GM18498 (cell line): ENCODE measurements at regions not wholly inside any gene's neighbourhood (a gene's known extent, or its start where the extent isn't known, plus 50 kb on each side); places are given as distances from the start of the nearest gene placed in this dataset.
"Not testable (repeated sequence)": the region's sequence is repeated elsewhere in the genome, so short reads cannot be mapped to it uniquely, and the experiment has no call there.

Experiments
- ATAC-seq: cut with Tn5 transposase; IDR thresholded peaks from one replicate; pipeline ENCODE4 v1.9.1; 2021; ENCODE audit warnings: mild to moderate bottlenecking, moderate library complexity; ENCODE audit not compliant: unreplicated experiment

GRCh38 chr3:177449360-177450006 lies 252.2 kb upstream of the TBL1XR1 start:
- ATAC-seq, result peak; percentile 93

GRCh38 chr3:177451301-177451750 lies 254.0 kb upstream of the TBL1XR1 start:
- ATAC-seq, result no peak

GRCh38 chr3:177451864-177452830 lies 254.9 kb upstream of the TBL1XR1 start:
- no peak for ATAC-seq

- no peak for ATAC-seq
Measured at GRCh38 chr3:177452831-177453450, 255.7 kb upstream of the TBL1XR1 start.

GRCh38 chr3:177453451-177453844 lies 256.2 kb upstream of the TBL1XR1 start:
- ATAC-seq, result no peak

- not testable (repeated sequence) for ATAC-seq
Measured at GRCh38 chr3:177457204-177457603, 259.9 kb upstream of the TBL1XR1 start.

- no peak for ATAC-seq
Measured at GRCh38 chr3:177459401-177459800, 262.1 kb upstream of the TBL1XR1 start.

- no peak for ATAC-seq
Measured at GRCh38 chr3:177460047-177460446, 262.8 kb upstream of the TBL1XR1 start.

- no peak for ATAC-seq
Measured at GRCh38 chr3:177461765-177462164, 264.5 kb upstream of the TBL1XR1 start.

GRCh38 chr3:177463341-177463740 lies 266.1 kb upstream of the TBL1XR1 start:
- ATAC-seq, result not testable (repeated sequence)

GRCh38 chr3:177463863-177464262 lies 266.6 kb upstream of the TBL1XR1 start:
- ATAC-seq, result no peak

- no peak for ATAC-seq
Measured at GRCh38 chr3:177464392-177465256, 267.3 kb upstream of the TBL1XR1 start.

- ATAC-seq, result no peak
Measured at GRCh38 chr3:177465257-177465642, 268.0 kb upstream of the TBL1XR1 start.

- ATAC-seq, result no peak
Measured at GRCh38 chr3:177466074-177466473, 268.8 kb upstream of the TBL1XR1 start.

GRCh38 chr3:177466622-177467021 lies 269.3 kb upstream of the TBL1XR1 start:
- not testable (repeated sequence) for ATAC-seq

GRCh38 chr3:177467247-177467985 lies 270.1 kb upstream of the TBL1XR1 start:
- no peak for ATAC-seq

- no peak for ATAC-seq
Measured at GRCh38 chr3:177468331-177468730, 271.0 kb upstream of the TBL1XR1 start.

- ATAC-seq, result no peak
Measured at GRCh38 chr3:177468816-177469215, 271.5 kb upstream of the TBL1XR1 start.

GRCh38 chr3:177469216-177469615 lies 271.9 kb upstream of the TBL1XR1 start:
- no peak for ATAC-seq
